T-helper 2 cell (primary cell): ENCODE measurements at regions not wholly inside any gene's neighbourhood (a gene's known extent, or its start where the extent isn't known, plus 50 kb on each side); places are given as distances from the start of the nearest gene placed in this dataset.
A peak's percentile ranks its signal among the peaks of the same experiment; 100 is the strongest.

Source experiments
- DNase-seq, 5 experiments: peaks; one replicate each; pipeline versions ENCODE4 v3.0.0 to v3.0.0-alpha.2; 2012 to 2022

- DNase-seq, result no peak
Measured at GRCh38 chrX:13902406-13902805, 85.5 kb upstream of the GPM6B start.

- DNase-seq, result no peak
Measured at GRCh38 chrX:13901354-13901753, 84.5 kb upstream of the GPM6B start.

- DNase-seq, result no peak
Measured at GRCh38 chrX:13900351-13900750, 83.5 kb upstream of the GPM6B start.

- DNase-seq, result no peak
Measured at GRCh38 chrX:13899607-13900006, 82.7 kb upstream of the GPM6B start.

GRCh38 chrX:13898603-13899002 is 81.7 kb upstream of the GPM6B start:
- DNase-seq, result no peak

- peak in 1 of 5 experiments; percentile 2 for DNase-seq
Measured at GRCh38 chrX:13898083-13898482, 81.2 kb upstream of the GPM6B start.

- no peak for DNase-seq
Measured at GRCh38 chrX:13897566-13897965, 80.7 kb upstream of the GPM6B start.

- DNase-seq, result no peak
Measured at GRCh38 chrX:13894888-13895565, 78.1 kb upstream of the GPM6B start.

GRCh38 chrX:13893826-13894225 is 76.9 kb upstream of the GPM6B start:
- no peak for DNase-seq

GRCh38 chrX:13892856-13893255 is 76.0 kb upstream of the GPM6B start:
- DNase-seq, result no peak

- no peak for DNase-seq
Measured at GRCh38 chrX:13891377-13892140, 74.7 kb upstream of the GPM6B start.

- DNase-seq, result no peak
Measured at GRCh38 chrX:13890806-13891205, 73.9 kb upstream of the GPM6B start.

- no peak for DNase-seq
Measured at GRCh38 chrX:13888284-13888683, 71.4 kb upstream of the GPM6B start.

- DNase-seq, result no peak
Measured at GRCh38 chrX:13885591-13885990, 68.7 kb upstream of the GPM6B start.

- DNase-seq, result no peak
Measured at GRCh38 chrX:13876652-13877051, 59.8 kb upstream of the GPM6B start.

GRCh38 chrX:13875572-13875971 is 58.7 kb upstream of the GPM6B start:
- DNase-seq, result no peak

- no peak for DNase-seq
Measured at GRCh38 chrX:13868591-13868990, 51.7 kb upstream of the GPM6B start.
